Endothelial cell of hepatic sinusoid (primary cell): ENCODE measurements at regions not wholly inside any gene's neighbourhood (a gene's known extent, or its start where the extent isn't known, plus 50 kb on each side); places are given as distances from the start of the nearest gene placed in this dataset.
"Not testable (repeated sequence)": the region's sequence is repeated elsewhere in the genome, so short reads cannot be mapped to it uniquely, and the experiment has no call there.

Experiments
- in situ Hi-C: cut with HindIII; loops from 2 replicates; pipeline ENCODE4 v1.10.0; 2017; ENCODE audit warnings: low sequenced_read_pairs

DNA sequence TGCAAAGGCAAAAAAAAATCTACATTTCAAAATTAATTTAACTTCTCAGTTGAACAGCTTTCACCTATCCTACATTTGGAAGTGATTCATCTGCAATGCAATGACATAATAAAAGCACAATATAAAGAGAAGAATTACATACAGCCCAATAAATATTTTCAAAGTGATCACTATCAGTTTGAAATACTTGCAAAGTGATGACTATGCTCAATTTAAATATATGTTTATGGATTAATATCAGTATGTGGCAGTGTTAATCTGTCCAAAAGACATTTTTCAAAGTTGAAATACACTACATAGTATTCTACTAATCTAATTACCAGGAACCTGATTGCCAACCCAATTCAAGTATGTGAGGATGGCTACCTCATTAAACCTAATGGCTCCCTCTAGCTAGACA, 460.7 kb upstream of the ATXN7L3B start:
- in situ Hi-C loops = no loop called here

- in situ Hi-C loops = no loop called here
These were observed 432.2 kb upstream of the ATXN7L3B start for GRCh38 chr12:74105434-74105833.

DNA sequence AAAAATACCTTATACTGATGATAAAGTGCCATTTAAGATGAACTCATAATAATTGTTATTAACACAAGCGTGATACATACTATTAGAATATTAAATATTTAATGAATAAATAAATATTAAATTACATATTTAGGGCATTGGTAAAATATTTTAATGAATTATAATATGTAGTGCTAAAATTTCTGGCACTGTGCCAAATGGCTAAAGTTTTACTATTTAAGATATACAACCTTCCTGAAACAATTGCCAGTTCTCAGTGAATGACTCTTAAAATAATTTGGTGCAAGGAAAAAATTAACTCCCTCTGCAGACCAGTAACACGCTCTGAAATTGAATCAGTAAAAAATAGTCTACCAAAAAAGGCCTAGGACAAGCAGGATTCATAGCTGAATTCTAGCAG, 428.9 kb upstream of the ATXN7L3B start:
- in situ Hi-C loops = no loop called here

DNA sequence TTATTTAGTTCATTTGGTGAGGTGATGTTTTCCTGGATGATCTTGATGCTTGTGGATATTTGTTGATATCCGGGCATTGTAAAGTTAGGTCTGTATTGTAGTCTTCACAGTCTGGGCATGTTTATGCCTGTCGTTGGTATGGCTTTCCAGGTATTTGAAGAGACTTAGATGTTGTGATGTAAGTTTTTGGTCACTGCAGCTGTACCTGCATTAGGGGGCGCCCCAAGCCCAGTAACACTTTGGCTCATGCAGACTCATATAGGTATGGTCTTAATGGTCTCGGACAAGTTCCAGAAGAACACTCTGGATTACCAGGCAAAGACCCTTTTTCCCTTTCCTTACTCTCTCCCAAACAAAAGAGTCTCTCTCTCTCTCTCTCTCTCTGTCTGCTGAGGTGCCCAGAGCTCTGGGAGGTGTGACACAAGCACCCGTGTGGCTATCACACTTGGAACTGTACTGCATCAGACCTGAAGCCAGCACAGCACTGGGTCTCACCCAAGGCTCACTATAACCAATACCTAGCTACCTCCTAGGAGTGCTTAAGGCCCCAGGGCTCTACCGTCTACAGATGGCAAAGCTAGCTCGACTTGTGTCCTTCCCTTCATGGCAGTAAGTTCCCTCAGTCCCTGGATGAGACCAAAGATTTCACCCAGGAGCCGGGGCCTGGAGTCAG, 425.8 kb upstream of the ATXN7L3B start:
- in situ Hi-C loops = no loop called here

DNA sequence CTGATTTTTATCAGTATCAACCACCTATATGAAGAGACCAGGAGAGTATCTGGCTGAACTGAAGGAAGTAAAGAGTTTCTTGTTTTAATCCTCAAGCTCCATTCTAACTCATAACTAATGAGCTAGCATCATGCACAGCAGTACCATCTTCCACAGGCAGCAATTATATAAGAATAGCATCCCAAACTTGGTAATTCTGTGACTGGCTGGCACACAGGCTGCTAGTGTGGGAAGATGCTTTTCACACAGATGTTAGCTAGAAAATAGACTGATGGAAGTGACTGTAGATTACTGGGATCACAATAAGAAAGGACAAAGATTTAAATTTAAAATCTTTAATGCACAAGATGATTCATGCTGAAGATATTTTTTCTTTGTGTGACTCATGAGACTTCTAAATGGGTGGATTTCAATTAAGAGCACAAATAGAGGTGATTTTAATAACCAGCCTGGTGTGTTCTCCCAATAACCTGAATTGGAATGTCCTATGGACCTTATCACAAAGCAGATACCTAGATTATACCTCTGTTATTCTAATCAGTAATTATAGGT, 417.7 kb upstream of the ATXN7L3B start:
- in situ Hi-C loops = no loop called here

- in situ Hi-C loops = no loop called here
These were observed 417.0 kb upstream of the ATXN7L3B start for GRCh38 chr12:74120644-74121043.

DNA sequence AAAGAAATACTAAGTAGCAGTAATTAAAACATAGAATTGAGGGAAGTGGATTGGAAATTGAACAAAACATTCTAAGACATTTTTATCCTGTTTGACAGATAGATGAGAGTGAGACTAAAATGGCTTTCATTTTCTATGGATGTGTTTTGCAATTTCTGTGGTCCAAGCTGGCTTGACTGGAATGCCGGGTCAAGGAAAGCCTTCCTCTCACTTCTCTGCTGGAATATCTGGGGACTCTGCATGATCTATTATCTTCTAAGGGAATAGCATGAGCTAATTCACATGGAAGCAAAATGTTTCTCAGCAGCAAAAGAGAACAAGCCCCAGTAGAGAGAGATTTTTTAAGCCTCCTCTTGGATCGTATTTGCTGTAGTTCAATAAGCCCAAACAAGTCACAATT, 407.9 kb upstream of the ATXN7L3B start:
- in situ Hi-C loops = no loop called here

DNA sequence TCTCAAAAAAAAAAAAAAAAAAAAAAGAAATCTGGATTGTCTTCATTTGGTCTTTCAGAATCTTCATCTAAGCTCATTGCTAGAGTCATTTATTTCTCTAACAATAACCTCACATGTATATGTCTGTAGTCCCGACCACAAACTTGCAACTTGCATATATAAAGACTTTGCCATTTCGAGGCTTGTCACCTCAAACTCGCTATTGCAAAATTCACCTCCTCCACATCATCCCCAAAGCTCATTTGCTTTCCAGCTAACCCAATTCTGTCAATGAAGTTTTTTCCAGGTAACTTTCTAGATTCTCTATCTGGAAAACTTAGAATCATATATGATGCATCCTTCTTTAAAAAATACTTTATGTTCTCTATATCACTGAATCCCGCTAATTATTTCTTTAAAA, 393.2 kb upstream of the ATXN7L3B start:
- in situ Hi-C loops = no loop called here

DNA sequence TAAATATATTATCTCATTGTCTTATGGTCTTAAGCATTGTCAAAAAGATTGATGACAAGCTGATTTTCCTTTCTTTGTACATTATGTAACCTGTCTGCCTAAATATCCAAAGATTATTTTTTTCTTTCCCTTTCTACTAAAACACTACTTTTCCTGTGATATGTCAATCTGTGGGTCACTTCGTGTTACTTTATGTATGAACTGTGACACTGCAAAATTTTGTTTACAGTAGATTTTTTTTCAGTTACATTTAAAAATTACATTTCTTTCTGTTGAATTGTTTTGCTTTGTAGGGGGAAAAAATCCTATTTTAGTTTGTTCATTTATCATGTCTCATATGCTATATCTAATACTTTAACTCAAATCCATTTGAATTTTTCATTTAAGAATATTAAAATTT, 392.3 kb upstream of the ATXN7L3B start:
- in situ Hi-C loops = no loop called here

DNA sequence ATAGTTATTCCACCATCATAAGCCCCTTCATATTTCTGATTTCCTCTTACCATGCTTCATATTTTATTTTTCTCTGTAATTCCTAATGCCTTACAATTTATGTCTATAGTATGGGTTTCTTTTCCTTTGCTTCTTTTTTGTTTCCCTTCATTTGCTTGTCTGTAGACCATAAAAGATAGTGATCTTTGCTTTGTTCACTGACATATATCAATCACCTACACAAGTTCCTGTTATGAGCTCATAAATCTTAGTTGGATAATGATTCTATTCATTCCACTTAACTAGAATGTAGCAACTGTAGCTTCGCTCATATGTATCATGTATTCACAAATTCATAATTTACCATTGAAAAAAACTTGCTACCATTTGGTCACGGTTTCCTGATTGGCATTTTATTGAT, 388.8 kb upstream of the ATXN7L3B start:
- in situ Hi-C loops = no loop called here

- in situ Hi-C loops = no loop called here
These were observed 385.3 kb upstream of the ATXN7L3B start for GRCh38 chr12:74152370-74152769.

GRCh38 chr12:74166096-74166495, 371.5 kb upstream of the ATXN7L3B start:
- in situ Hi-C loops = no loop called here

DNA sequence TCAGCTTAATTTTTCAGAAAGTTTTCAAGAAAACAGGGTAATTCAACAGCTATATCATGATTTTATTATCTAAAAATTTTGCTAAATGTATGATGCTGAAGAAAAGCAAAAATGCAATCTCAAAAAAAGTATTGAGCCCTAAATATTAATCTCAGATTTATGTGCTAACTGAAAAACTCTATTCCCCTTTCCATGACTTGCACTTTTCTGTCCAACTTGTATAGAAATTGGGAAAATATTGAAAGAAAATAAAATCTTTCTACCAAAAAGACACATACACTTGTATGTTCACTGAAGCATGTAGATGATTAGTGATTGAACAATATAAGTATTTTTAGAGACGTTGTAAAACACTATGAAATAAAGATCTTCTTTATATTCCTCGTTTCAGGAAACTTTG, 368.0 kb upstream of the ATXN7L3B start:
- in situ Hi-C loops = no loop called here

DNA sequence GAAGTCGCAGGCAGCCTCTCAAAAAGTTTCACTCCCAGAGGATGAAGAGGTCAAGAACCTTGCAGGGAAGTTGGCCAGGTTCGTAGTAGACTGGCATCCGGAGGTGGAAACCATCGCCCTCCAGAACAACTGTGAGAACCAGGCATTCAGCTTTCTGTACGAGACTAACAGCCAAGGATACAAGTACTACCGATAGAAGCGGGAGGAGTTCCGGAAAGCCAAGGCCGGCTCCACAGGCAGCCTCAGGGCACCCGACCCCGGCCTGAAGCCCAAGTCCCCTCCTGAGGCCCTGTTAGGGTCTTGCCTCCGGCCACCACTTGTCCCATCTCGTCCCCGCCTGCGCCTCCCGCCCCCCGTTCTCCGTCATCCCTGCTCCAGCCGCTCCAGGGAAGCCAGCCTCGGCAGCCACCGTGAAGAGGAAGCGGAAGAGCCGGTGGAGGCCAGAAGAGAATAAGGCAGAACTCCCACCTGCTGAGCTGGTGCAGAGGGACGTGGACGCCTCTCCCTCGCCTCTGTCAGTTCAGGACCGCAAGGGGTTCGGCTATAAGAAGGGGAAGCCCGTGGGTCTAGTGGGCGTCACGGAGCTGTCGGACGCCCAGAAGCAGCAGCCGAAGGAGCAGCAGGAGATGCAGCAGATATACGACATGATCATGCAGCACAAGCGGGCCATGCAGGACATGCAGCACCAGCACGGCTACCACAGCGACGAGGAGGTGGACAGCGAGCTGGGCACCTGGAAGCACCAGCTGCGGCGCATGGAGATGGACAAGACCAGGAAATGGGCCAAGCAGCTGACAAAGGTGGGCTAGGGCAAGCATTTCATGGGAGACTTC, 366.8 kb upstream of the ATXN7L3B start:
- in situ Hi-C loops = no loop called here

- in situ Hi-C loops = no loop called here
These were observed 366.1 kb upstream of the ATXN7L3B start for GRCh38 chr12:74171478-74171909.

DNA sequence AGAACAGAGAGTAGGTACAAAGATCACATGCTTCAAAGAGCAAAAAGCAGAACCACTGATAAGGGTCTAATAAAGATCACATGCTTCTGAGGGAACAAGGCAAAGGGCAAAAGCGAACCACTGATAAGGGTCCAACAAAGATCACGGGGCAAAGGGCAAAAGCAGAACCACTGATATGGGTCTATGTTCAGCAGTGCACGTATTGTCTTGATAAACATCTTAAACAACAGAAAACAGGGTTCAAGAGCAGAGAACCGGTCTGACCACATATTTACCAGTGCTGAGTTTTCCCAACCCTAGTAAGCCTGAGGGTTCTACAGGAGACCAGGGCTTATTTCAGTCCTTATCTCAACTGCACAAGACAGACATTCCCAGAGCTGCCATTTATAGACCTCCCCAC, 362.7 kb upstream of the ATXN7L3B start:
- in situ Hi-C loops = not testable (repeated sequence)

- in situ Hi-C loops = no loop called here
These were observed 352.3 kb upstream of the ATXN7L3B start for GRCh38 chr12:74185360-74185759.

DNA sequence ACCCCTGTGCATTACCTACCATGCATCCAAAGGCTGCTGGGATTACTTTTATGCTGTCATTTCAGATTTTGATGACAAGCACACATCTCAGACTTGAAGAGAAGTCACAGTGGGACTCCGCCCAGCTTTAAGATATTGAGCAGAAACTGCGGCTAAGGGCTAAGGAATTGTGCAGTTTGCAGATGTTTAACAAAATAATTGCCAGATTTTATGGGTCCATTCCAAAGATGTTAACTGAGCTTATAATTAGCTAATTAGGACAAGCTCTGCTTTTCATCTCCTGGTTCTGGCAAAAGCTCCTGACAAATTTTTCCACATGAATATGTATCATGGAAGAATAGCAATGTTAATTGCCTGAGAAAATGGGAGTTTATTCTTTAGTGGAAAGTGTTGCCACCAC, 344.4 kb upstream of the ATXN7L3B start:
- in situ Hi-C loops = no loop called here

- in situ Hi-C loops = no loop called here
These were observed 333.4 kb upstream of the ATXN7L3B start for GRCh38 chr12:74204236-74204635.

DNA sequence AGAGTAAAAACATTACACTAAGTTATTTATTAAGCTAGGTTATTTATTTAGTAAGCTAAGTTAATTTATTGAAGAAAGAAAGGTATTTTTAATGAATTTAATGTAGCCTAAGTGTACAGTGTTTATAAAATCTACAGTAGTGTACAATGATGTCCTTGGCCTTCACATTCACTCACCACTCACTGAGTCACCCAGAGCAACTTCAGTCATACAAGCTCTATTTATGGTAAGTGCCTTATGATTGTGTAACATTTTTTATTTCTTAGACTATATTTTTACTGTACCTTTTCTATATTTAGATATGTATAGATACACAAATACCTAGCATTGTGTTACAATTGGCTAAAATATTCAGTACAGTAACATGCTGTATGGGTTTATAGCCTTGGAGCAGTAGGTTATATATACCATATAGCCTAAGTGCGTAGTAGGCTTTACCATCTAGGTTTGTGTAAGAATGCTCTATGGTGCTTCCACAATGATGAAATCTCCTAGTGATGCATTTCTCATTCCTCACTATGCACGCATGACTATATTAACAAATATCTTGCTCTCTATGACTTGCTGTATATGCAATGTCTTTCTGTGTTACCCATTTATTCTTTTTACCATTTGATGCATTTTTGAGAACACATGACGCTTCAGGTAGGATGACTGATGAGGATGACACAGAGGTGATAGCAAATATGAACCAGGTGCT, 309.6 kb upstream of the ATXN7L3B start:
- in situ Hi-C loops = no loop called here

- in situ Hi-C loops = no loop called here
These were observed 308.0 kb upstream of the ATXN7L3B start for GRCh38 chr12:74229671-74230070.

DNA sequence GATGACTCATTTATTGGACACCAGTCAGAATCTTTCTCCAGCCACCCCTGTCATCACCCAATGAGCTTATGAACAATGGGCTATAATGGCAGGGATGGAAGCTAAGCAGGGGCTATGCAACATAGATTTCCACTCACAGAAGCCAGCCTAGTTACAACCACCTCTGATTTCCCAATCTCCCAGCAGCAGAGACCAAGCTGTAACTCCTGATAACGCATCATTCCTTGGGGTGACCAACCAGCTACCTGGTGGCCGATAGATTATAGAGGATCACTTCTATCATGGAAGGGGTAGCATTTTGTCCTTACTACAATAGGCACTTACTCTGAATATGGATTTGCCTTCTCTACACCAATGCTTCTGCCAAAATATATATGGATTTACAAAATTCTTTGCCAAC, 302.3 kb upstream of the ATXN7L3B start:
- in situ Hi-C loops = no loop called here
